Activated T-helper 1 cell treated with anti-CD3 and anti-CD28 coated beads, Interleukin-2, amount 50 U/mL, for 16 hours (primary cell): ENCODE measurements at regions not wholly inside any gene's neighbourhood (a gene's known extent, or its start where the extent isn't known, plus 50 kb on each side); places are given as distances from the start of the nearest gene placed in this dataset.

ENCODE experiments used
- DNase-seq, 2 donors: peaks; one replicate each; pipeline ENCODE4 v3.0.0-alpha.2; 2020; ENCODE audit warnings: low read depth in 1 of 2, low spot score in 1 of 2

GRCh38 chr11:123305601-123306375 is 110.7 kb upstream of the CLMP start:
- DNase-seq = no peak

GRCh38 chr11:123304828-123305466 is 109.9 kb upstream of the CLMP start:
- no peak for DNase-seq

GRCh38 chr11:123303924-123304323 is 108.9 kb upstream of the CLMP start:
- no peak for DNase-seq

- peak in 1 of 2 donors; percentile 6 for DNase-seq
Measured at GRCh38 chr11:123302751-123303195, 107.7 kb upstream of the CLMP start.

- DNase-seq = peak; percentile 37 to 48
Measured at GRCh38 chr11:123301696-123302400, 106.8 kb upstream of the CLMP start.

GRCh38 chr11:123301013-123301591 is 106.1 kb upstream of the CLMP start:
- no peak for DNase-seq

- DNase-seq = no peak
Measured at GRCh38 chr11:123299721-123300120, 104.7 kb upstream of the CLMP start.

- DNase-seq = no peak
Measured at GRCh38 chr11:123298488-123299447, 103.7 kb upstream of the CLMP start.

GRCh38 chr11:123292647-123293046 is 97.6 kb upstream of the CLMP start:
- DNase-seq = no peak

- DNase-seq = no peak
Measured at GRCh38 chr11:123291201-123291869, 96.3 kb upstream of the CLMP start.

- no peak for DNase-seq
Measured at GRCh38 chr11:123286761-123287160, 91.7 kb upstream of the CLMP start.

- no peak for DNase-seq
Measured at GRCh38 chr11:123286255-123286654, 91.2 kb upstream of the CLMP start.

GRCh38 chr11:123284454-123284853 is 89.4 kb upstream of the CLMP start:
- no peak for DNase-seq

GRCh38 chr11:123282597-123282996 is 87.5 kb upstream of the CLMP start:
- DNase-seq = no peak

- no peak for DNase-seq
Measured at GRCh38 chr11:123273616-123274015, 78.6 kb upstream of the CLMP start.

GRCh38 chr11:123272565-123272964 is 77.5 kb upstream of the CLMP start:
- DNase-seq = no peak

GRCh38 chr11:123268156-123268555 is 73.1 kb upstream of the CLMP start:
- no peak for DNase-seq

GRCh38 chr11:123265951-123266350 is 70.9 kb upstream of the CLMP start:
- no peak for DNase-seq

GRCh38 chr11:123264431-123264780 is 69.4 kb upstream of the CLMP start:
- DNase-seq = no peak
